GM12875 (cell line): ENCODE measurements at regions not wholly inside any gene's neighbourhood (a gene's known extent, or its start where the extent isn't known, plus 50 kb on each side); places are given as distances from the start of the nearest gene placed in this dataset.

Experiments used
- H3K4me3 ChIP-seq: one replicate; pipeline ENCODE4 v1.5.1; 2011; ENCODE audit warnings: low read depth, low read length, control low read depth
- TF ChIP-seq, protein P1 (sequence below): IDR thresholded peaks from 2 replicates; pipeline ENCODE4 v1.5.1; 2011; ENCODE audit warnings: low read depth, mild to moderate bottlenecking, control low read depth, inconsistent platforms, low read length, moderate library complexity, borderline replicate concordance; ENCODE audit not compliant: insufficient read depth

DNA sequence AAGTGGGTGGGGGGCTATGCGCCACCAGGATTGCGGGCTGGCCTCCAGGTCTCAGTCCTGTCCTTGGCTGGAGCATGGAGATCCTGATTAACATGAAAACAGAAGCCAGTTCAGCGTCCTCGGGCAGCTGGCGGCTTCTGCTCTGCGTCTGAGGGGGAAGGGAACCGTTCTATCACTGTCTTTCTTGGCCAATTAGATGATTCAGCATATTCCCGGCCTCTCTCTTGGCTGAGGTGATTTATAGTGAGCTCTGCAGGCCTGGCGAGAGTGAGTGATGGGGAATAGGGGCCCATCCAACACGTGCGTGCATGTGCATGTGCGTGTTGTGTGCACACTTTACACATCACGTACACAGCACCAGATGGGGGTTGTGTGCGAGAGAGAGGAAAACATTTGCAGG, 145.8 kb upstream of the ATP6AP2 start:
- no peak overlapping the region for H3K4me3 ChIP-seq
- TF ChIP-seq, protein P1, sequence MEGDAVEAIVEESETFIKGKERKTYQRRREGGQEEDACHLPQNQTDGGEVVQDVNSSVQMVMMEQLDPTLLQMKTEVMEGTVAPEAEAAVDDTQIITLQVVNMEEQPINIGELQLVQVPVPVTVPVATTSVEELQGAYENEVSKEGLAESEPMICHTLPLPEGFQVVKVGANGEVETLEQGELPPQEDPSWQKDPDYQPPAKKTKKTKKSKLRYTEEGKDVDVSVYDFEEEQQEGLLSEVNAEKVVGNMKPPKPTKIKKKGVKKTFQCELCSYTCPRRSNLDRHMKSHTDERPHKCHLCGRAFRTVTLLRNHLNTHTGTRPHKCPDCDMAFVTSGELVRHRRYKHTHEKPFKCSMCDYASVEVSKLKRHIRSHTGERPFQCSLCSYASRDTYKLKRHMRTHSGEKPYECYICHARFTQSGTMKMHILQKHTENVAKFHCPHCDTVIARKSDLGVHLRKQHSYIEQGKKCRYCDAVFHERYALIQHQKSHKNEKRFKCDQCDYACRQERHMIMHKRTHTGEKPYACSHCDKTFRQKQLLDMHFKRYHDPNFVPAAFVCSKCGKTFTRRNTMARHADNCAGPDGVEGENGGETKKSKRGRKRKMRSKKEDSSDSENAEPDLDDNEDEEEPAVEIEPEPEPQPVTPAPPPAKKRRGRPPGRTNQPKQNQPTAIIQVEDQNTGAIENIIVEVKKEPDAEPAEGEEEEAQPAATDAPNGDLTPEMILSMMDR, result no peak

DNA sequence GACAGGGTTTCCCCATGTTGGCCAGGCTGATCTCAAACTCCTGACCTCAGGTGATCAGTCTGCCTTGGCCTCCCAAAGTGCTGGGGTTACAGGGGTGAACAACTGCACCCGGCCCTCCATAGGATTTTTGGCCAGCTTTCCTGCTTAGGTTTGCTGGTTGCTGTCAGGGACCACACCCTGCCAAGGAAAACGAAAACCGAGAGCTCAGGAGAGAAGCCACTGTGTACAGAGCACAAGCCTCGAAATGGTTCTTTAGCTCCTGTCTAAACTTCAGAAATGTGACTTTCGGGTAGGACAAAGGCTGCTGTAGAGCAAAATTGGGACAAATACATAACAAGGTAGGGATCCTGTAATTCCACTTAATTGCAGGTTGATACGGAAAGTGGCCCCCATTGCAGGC, 146.3 kb upstream of the ATP6AP2 start:
- TF ChIP-seq, protein P1, result no peak
- H3K4me3 ChIP-seq, result no peak overlapping the region

DNA sequence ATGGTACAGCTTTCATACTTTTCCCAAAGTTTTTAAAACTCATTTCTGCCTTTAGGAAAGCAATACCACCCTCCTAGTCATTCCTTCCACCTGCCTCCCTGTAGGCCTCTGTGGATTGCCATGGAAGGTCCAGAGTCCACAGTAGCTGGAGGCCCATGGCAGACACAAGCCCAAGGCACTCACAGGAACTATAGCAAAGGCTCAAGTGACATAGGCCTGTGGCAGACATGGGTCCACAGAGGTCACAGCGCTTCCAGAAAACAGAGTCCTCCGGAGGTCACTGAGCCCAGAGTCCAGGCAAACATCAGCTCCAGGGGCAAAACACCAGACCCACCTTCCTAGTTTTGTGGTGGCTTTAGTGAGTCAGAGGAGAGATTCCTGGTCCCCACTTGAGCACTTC, 147.6 kb upstream of the ATP6AP2 start:
- TF ChIP-seq, protein P1, result no peak

DNA sequence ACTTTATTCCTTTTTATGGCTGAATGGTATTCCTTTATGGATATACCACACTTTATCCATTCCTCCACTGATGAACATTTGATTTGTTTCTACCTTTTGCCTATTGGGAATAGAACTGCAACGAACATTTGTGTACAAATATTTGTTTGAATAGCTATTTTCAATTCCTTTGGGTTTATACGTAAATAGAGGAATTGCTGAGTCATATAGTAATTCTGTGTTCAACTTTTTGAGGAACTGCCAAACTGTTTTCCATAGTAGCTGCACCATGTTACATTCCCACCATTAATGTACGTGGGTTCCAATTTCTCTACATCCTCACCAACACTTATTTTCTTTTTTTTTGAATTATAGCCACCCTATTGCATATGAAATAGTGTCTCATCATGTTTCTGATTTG, 156.5 kb upstream of the ATP6AP2 start:
- H3K4me3 ChIP-seq, result no peak overlapping the region
- TF ChIP-seq, protein P1, result no peak

More for the DNA sequence above, 147.6 kb upstream of the ATP6AP2 start:
- no peak overlapping the region for H3K4me3 ChIP-seq

DNA sequence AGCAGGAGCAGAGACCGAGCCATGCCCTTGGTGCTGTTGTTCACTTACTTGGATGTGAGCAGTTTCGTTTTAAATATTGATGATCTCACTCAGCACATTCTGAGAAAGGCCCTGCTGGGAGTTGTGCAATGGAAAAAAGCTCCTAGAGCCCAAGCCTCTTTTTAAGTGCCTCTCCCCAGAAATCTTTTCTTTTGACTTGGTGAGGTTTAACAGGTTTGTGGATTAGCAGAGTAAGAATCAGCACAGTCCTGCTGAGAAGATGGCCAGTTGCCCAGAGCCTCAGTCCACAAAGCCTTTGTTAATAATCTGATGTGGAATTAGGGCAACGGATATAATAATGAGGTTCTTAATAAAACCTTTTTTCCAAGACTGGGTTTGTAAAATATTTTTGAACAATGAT, 157.5 kb upstream of the ATP6AP2 start:
- TF ChIP-seq, protein P1, result no peak
- no peak overlapping the region for H3K4me3 ChIP-seq

- H3K4me3 ChIP-seq, result no peak overlapping the region
- TF ChIP-seq, protein P1, result no peak
Observed at GRCh38 chrX:40422021-40422420, 158.7 kb upstream of the ATP6AP2 start.

- no peak overlapping the region for H3K4me3 ChIP-seq
- TF ChIP-seq, protein P1, result no peak
Observed at GRCh38 chrX:40420899-40421729, 159.7 kb upstream of the ATP6AP2 start.
